CD4-positive, alpha-beta memory T cell (primary cell): ENCODE measurements at regions not wholly inside any gene's neighbourhood (a gene's known extent, or its start where the extent isn't known, plus 50 kb on each side); places are given as distances from the start of the nearest gene placed in this dataset.

Experiments used
- CTCF ChIA-PET: fragments of 350-600 bp; sonication (Branson Sonifier 250); formaldehyde crosslinking; loops from one replicate; lab custom pipeline; 2021; ENCODE audit warnings: inconsistent platforms; ENCODE audit not compliant: partially characterized antibody; lab: Charles Lee
- POLR2A ChIA-PET: fragments of 350-600 bp; sonication (Branson Sonifier 250); formaldehyde crosslinking; loops from one replicate; lab custom pipeline; 2021; ENCODE audit not compliant: partially characterized antibody; lab: Charles Lee
- DNase-seq, 5 donors: peaks; one replicate each; pipeline versions ENCODE4 v3.0.0 to v3.0.0-alpha.2; 2020 to 2022; ENCODE audit warnings: mixed read lengths in 1 of 5
- H3K27ac ChIP-seq: one replicate; pipeline ENCODE4 v1.7.0; 2013; ENCODE audit warnings: low read depth, low read length
- H3K27me3 ChIP-seq: 2 replicates; pipeline ENCODE4 v1.7.0; 2013; ENCODE audit warnings: mild to moderate bottlenecking, low read length, moderate library complexity; ENCODE audit not compliant: insufficient read depth
- H3K36me3 ChIP-seq: 2 replicates; pipeline ENCODE4 v1.7.0; 2013; ENCODE audit warnings: mild to moderate bottlenecking, low read length, moderate library complexity; ENCODE audit not compliant: insufficient read depth
- H3K4me1 ChIP-seq: 2 replicates; pipeline ENCODE4 v1.7.0; 2013; ENCODE audit warnings: mild to moderate bottlenecking, low read length, moderate library complexity; ENCODE audit not compliant: insufficient read depth
- H3K4me3 ChIP-seq, 2 donors: one replicate each; pipeline ENCODE4 v1.7.0; 2013; ENCODE audit warnings: low read length in 2 of 2, mild to moderate bottlenecking in 1 of 2
- H3K9me3 ChIP-seq, 2 donors: one replicate each; pipeline ENCODE4 v1.7.0; 2013; ENCODE audit warnings: low read length in 2 of 2, control low read depth in 1 of 2; ENCODE audit not compliant: control insufficient read depth in 1 of 2
- H3K27ac Mint-ChIP-seq, 7 donors: one replicate each; pipeline ENCODE4 v1.8.0; 2020 to 2021; ENCODE audit warnings: mixed read lengths in 7 of 7, mild to moderate bottlenecking in 6 of 7, inconsistent platforms in 3 of 7, moderate library complexity in 3 of 7
- H3K27me3 Mint-ChIP-seq, 2 donors: one replicate each; pipeline ENCODE4 v1.8.0; 2020 to 2021; ENCODE audit warnings: mixed read lengths in 2 of 2
- H3K36me3 Mint-ChIP-seq, 2 donors: one replicate each; pipeline ENCODE4 v1.8.0; 2020 to 2021; ENCODE audit warnings: mixed read lengths in 2 of 2, inconsistent platforms in 1 of 2, mild to moderate bottlenecking in 1 of 2
- H3K4me1 Mint-ChIP-seq, 4 donors: one replicate each; pipeline ENCODE4 v1.8.0; 2020 to 2021; ENCODE audit warnings: mixed read lengths in 4 of 4, mild to moderate bottlenecking in 1 of 4
- H3K4me3 Mint-ChIP-seq, 8 donors: one replicate each; pipeline ENCODE4 v1.8.0; 2020 to 2021; ENCODE audit warnings: mixed read lengths in 8 of 8, mild to moderate bottlenecking in 7 of 8, moderate library complexity in 6 of 8, inconsistent platforms in 3 of 8
- H3K9me3 Mint-ChIP-seq, 8 donors: one replicate each; pipeline ENCODE4 v1.8.0; 2020 to 2021; ENCODE audit warnings: mixed read lengths in 8 of 8, mild to moderate bottlenecking in 5 of 8, inconsistent platforms in 3 of 8, moderate library complexity in 1 of 8
- intact Hi-C: fragments of 100-400 bp; cut with micrococcal nuclease; formaldehyde crosslinking; loops from one replicate; pipeline ENCODE4 v1.15.1; 2023

DNA sequence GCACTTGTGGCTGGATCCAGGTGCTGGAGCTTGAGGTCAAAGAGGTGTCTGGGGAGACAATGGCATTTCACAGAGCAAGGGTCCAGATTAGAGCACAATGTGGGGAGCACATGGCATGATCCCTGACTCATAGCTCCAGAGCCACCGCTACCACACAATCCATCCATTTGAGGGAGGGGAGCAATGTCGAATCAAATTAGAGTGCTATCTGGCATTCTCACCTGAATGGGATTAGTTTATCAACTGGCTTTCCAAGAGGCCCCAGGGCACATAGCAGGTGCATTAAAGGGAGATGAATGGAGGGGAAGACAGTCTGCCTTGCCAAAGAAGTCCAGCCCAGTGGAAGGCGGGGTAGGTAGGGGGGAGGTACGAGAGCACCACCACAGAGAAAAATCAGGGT, 194.4 kb upstream of the GPR12 start:
- H3K36me3 Mint-ChIP-seq, result no peaks in the 10 kb centered on the region
- no peaks in the 10 kb centered on the region for H3K9me3 Mint-ChIP-seq
- Histone ChIP-seq H3K4me3 (no peak overlapping the region), H3K36me3 (no peaks in the 10 kb centered on the region), H3K9me3 (no peaks in the 10 kb centered on the region), H3K27me3 (no peaks in the 10 kb centered on the region), H3K4me1 (no peaks in the 10 kb centered on the region), H3K27ac (no peak overlapping the region)
- ChIA-PET CTCF (no interaction called here), POLR2A (no interaction called here)
- H3K27ac Mint-ChIP-seq, result no peak overlapping the region
- H3K4me1 Mint-ChIP-seq, result no peaks in the 10 kb centered on the region
- peaks cover 0 to 9% of the 10 kb centered on the region in 2 donors for H3K27me3 Mint-ChIP-seq
- no peak overlapping the region for H3K4me3 Mint-ChIP-seq
- no peak for DNase-seq
- intact Hi-C loops, result no loop called here

DNA sequence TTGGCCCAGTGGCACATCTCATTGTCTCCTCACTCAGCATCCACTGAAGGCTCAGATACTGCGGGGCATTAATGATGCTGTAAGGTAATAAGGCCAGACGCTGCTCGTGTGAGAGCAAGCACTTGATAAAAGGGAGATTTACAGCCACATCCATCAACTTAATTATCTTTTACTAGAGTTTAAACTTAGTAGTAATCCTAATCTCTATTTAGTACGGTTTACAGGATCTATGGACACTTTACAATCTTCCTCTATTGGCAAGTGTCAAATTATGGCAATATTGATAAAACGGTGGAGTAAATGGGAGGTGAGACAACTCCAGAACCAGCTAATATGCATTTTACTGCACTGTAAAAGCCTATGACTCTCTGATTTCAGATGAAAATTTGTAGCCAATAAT, 192.7 kb upstream of the GPR12 start:
- no peaks in the 10 kb centered on the region for H3K27me3 ChIP-seq
- no peak overlapping the region for H3K4me3 ChIP-seq
- ChIA-PET POLR2A (no interaction called here), CTCF (interaction anchor here (1.2 kb wide), 1 partner anchor 32 kb away, joined by 4 read pairs; no protein-coding TSS in a partner anchor)
- H3K9me3 Mint-ChIP-seq, result no peaks in the 10 kb centered on the region
- peaks cover 0 to 9% of the 10 kb centered on the region in 2 donors for H3K27me3 Mint-ChIP-seq
- H3K4me1 ChIP-seq, result no peaks in the 10 kb centered on the region
- no peak overlapping the region for H3K4me3 Mint-ChIP-seq
- H3K27ac ChIP-seq, result no peak overlapping the region
- no peaks in the 10 kb centered on the region for H3K36me3 ChIP-seq
- no peak overlapping the region for H3K27ac Mint-ChIP-seq
- intact Hi-C loops, result no loop called here
- DNase-seq, result no peak
- no peaks in the 10 kb centered on the region for H3K9me3 ChIP-seq
- no peaks in the 10 kb centered on the region for H3K4me1 Mint-ChIP-seq
- H3K36me3 Mint-ChIP-seq, result no peaks in the 10 kb centered on the region

GRCh38 chr13:26952551-26953143, 192.1 kb upstream of the GPR12 start:
- CTCF ChIA-PET, result interaction anchor here (1.2 kb wide), 1 partner anchor 33 kb away, joined by 4 read pairs; no protein-coding TSS in a partner anchor
- no peaks in the 10 kb centered on the region for H3K4me1 Mint-ChIP-seq
- POLR2A ChIA-PET, result no interaction called here

DNA sequence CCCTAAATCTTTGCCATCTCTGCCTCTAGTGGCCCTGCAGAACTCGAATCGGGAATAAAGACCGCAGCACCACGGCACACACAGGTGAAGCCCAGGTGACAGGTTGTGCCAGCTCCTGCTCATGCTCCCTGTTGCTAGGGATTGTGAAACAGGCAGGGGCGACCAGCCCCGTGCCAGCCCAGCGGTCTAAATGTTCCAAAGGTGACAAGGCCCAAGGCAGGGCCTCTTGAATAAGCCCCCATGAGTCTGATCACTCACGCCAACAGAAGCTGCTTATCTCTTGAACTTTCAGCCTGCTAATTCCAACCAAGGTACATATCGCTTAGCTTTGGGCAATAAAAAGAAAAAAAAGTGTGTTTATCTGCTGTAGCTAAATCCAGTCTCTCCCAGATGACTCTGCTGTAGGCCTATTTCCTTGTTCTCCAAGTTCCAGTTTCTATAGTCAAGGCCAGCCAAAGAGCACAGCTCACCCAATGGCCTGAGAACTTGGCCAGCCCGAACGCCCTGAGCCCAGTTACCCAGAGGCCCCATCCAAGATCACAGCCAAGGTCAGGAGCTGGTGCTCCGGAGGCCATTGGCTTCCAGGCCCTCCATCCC, 191.1 kb upstream of the GPR12 start:
- H3K9me3 Mint-ChIP-seq, result no peaks in the 10 kb centered on the region
- H3K27me3 Mint-ChIP-seq, result peaks cover 0 to 7% of the 10 kb centered on the region in 2 donors
- Histone ChIP-seq H3K4me1 (no peaks in the 10 kb centered on the region), H3K36me3 (no peaks in the 10 kb centered on the region), H3K9me3 (no peaks in the 10 kb centered on the region), H3K27me3 (no peaks in the 10 kb centered on the region), H3K4me3 (no peak overlapping the region), H3K27ac (no peak overlapping the region)
- ChIA-PET POLR2A (no interaction called here), CTCF (interaction anchor here (0.6 to 1.4 kb wide), 2 partner anchors 22 to 850 kb away, joined by 3 to 5 read pairs; no protein-coding TSS in a partner anchor)
- no peaks in the 10 kb centered on the region for H3K4me1 Mint-ChIP-seq
- H3K4me3 Mint-ChIP-seq, result no peak overlapping the region
- no peaks in the 10 kb centered on the region for H3K36me3 Mint-ChIP-seq
- intact Hi-C loops, result no loop called here
- DNase-seq, result no peak
- no peak overlapping the region for H3K27ac Mint-ChIP-seq

More at GRCh38 chr13:26952551-26953143, 192.1 kb upstream of the GPR12 start:
- Histone ChIP-seq H3K4me1 (no peaks in the 10 kb centered on the region), H3K36me3 (no peaks in the 10 kb centered on the region), H3K4me3 (no peak overlapping the region), H3K27me3 (no peaks in the 10 kb centered on the region), H3K27ac (no peak overlapping the region), H3K9me3 (no peaks in the 10 kb centered on the region)
- H3K27me3 Mint-ChIP-seq, result peaks cover 0 to 9% of the 10 kb centered on the region in 2 donors
- intact Hi-C loops, result no loop called here
- H3K27ac Mint-ChIP-seq, result no peak overlapping the region
- no peaks in the 10 kb centered on the region for H3K36me3 Mint-ChIP-seq
- H3K4me3 Mint-ChIP-seq, result no peak overlapping the region
- no peaks in the 10 kb centered on the region for H3K9me3 Mint-ChIP-seq
- no peak for DNase-seq

DNA sequence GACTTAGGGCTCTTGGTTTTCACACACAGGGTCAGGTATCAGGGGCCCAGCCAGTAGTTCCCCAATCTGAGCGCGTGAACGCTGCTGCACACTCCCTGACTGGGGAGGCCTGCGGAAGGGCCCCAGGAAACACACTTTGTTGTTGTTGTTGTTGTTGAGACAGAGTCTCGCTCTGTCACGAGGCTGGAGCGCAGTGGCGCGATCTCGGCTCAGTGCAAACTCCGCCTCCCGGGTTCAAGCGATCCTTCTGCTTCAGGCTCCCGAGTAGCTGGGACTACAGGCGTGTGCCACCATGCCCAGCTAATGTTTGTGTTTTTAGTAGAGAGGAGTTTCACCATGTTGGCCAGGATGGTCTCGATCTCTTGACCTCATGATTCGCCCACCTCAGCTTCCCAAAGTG, 190.4 kb upstream of the GPR12 start:
- H3K27ac ChIP-seq, result no peak overlapping the region
- Mint-ChIP-seq H3K9me3 (peaks cover 0 to 1% (median 0%) of the 10 kb centered on the region in 8 donors), H3K27ac (no peak overlapping the region), H3K27me3 (peaks cover 0 to 7% of the 10 kb centered on the region in 2 donors), H3K4me1 (no peaks in the 10 kb centered on the region), H3K36me3 (no peaks in the 10 kb centered on the region), H3K4me3 (no peak overlapping the region)
- DNase-seq, result no peak
- H3K9me3 ChIP-seq, result no peaks in the 10 kb centered on the region
- H3K27me3 ChIP-seq, result no peaks in the 10 kb centered on the region
- no peak overlapping the region for H3K4me3 ChIP-seq
- no peaks in the 10 kb centered on the region for H3K4me1 ChIP-seq
- H3K36me3 ChIP-seq, result no peaks in the 10 kb centered on the region
- intact Hi-C loops, result no loop called here
- CTCF ChIA-PET, result interaction anchor here (0.6 to 1.4 kb wide), 2 partner anchors 22 to 851 kb away, joined by 3 to 5 read pairs; no protein-coding TSS in a partner anchor
- POLR2A ChIA-PET, result no interaction called here

DNA sequence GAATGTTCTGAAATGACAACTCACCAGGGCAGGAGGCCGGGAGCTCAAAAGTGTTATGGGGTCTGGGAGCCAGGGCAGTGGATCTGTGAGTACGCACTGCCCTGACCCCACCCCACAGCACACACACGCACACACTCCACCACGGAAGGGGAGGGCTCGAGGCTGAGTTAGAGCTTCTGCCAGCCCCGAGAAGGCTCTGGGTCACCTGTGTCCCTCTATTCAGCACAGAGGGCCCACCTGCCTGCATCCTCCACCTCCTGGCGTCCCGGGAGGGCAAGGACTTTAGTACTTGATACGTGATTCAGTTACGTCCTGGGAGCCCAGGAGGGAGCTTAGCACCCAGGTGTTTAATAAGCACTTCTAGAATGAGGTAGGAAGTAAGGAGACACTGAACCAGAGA, 190.0 kb upstream of the GPR12 start:
- ChIA-PET CTCF (interaction anchor here (1.4 to 1.7 kb wide), 2 partner anchors 10 to 21 kb away, joined by 4 to 5 read pairs; no protein-coding TSS in a partner anchor), POLR2A (no interaction called here)
- H3K27me3 Mint-ChIP-seq, result peaks cover 0 to 7% of the 10 kb centered on the region in 2 donors

GRCh38 chr13:26949701-26950502, 189.3 kb upstream of the GPR12 start:
- no peak for DNase-seq
- H3K27ac Mint-ChIP-seq, result no peak overlapping the region
- H3K36me3 ChIP-seq, result no peaks in the 10 kb centered on the region
- no peaks in the 10 kb centered on the region for H3K27me3 ChIP-seq
- ChIA-PET POLR2A (no interaction called here), CTCF (interaction anchor here (0.9 to 1.7 kb wide), 2 partner anchors 11 to 877 kb away, joined by 4 read pairs; no protein-coding TSS in a partner anchor)
- no peak overlapping the region for H3K4me3 ChIP-seq
- H3K4me1 ChIP-seq, result no peaks in the 10 kb centered on the region
- H3K27ac ChIP-seq, result no peak overlapping the region
- intact Hi-C loops, result no loop called here
- H3K4me3 Mint-ChIP-seq, result no peak overlapping the region
- no peaks in the 10 kb centered on the region for H3K36me3 Mint-ChIP-seq
- H3K9me3 ChIP-seq, result no peaks in the 10 kb centered on the region
- peaks cover 0 to 2% (median 0%) of the 10 kb centered on the region in 8 donors for H3K9me3 Mint-ChIP-seq
- no peaks in the 10 kb centered on the region for H3K4me1 Mint-ChIP-seq
- H3K27me3 Mint-ChIP-seq, result peaks cover 0 to 3% of the 10 kb centered on the region in 2 donors

More for the DNA sequence above, 190.0 kb upstream of the GPR12 start:
- Histone ChIP-seq H3K27me3 (no peaks in the 10 kb centered on the region), H3K4me3 (no peak overlapping the region), H3K36me3 (no peaks in the 10 kb centered on the region), H3K27ac (no peak overlapping the region), H3K9me3 (no peaks in the 10 kb centered on the region), H3K4me1 (no peaks in the 10 kb centered on the region)
- peaks cover 0 to 2% (median 0%) of the 10 kb centered on the region in 8 donors for H3K9me3 Mint-ChIP-seq
- no peak overlapping the region for H3K27ac Mint-ChIP-seq
- intact Hi-C loops, result no loop called here
- H3K4me3 Mint-ChIP-seq, result no peak overlapping the region
- DNase-seq, result no peak
- H3K4me1 Mint-ChIP-seq, result no peaks in the 10 kb centered on the region
- no peaks in the 10 kb centered on the region for H3K36me3 Mint-ChIP-seq
